ENCODE measurements at regions not wholly inside any gene's neighbourhood (a gene's known extent, or its start where the extent isn't known, plus 50 kb on each side); places are given as distances from the start of the nearest gene placed in this dataset.

- CTCF ChIA-PET: no interaction called here
- POLR2A ChIA-PET (ENCODE audit: unreplicated experiment): no interaction called here
- dilution Hi-C loops (cut with HindIII; ENCODE audit: low sequenced_read_pairs, unreplicated experiment): no loop called here
These were observed 399.1 kb upstream of the SPRY2 start for GRCh38 chr13:80740071-80740470.

More at GRCh38 chr13:80740071-80740470, 399.1 kb upstream of the SPRY2 start:
- in situ Hi-C loops (cut with MboI; ENCODE audit: low sequenced_read_pairs): no loop called here
- H3K14ac ChIP-seq (replicated peaks; ENCODE audit: low read depth, low read length): no peak overlapping the region
- no peak overlapping the region for H3K27ac ChIP-seq (ENCODE audit: insufficient read depth, low read length)
- TF ChIP-seq, protein P1, sequence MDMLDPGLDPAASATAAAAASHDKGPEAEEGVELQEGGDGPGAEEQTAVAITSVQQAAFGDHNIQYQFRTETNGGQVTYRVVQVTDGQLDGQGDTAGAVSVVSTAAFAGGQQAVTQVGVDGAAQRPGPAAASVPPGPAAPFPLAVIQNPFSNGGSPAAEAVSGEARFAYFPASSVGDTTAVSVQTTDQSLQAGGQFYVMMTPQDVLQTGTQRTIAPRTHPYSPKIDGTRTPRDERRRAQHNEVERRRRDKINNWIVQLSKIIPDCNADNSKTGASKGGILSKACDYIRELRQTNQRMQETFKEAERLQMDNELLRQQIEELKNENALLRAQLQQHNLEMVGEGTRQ (IDR thresholded peaks at IDR 0.05; ENCODE audit: low read depth, low read length): no peak
- TF ChIP-seq MAZ (IDR thresholded peaks at IDR 0.05; ENCODE audit: borderline replicate concordance, low read depth, low read length) (no peak), NFE2L2 (IDR thresholded peaks at IDR 0.05; ENCODE audit: low read depth, low read length) (no peak), CEBPB (IDR thresholded peaks at IDR 0.05; ENCODE audit: low read depth, low read length) (no peak), CHD1 (IDR thresholded peaks at IDR 0.05; ENCODE audit: low read depth, low read length) (no peak), RFX5 (IDR thresholded peaks at IDR 0.05; ENCODE audit: low read depth, low read length) (no peak), MXI1 (IDR thresholded peaks at IDR 0.05; ENCODE audit: borderline replicate concordance, low read depth, low read length) (no peak), BHLHE40 (IDR thresholded peaks at IDR 0.05; ENCODE audit: low read depth, low read length) (no peak), CTCF (conservative IDR thresholded peaks at IDR 0.05; ENCODE audit: low read depth, low read length) (no peak), RAD21 (IDR thresholded peaks at IDR 0.05; ENCODE audit: low read length) (no peak), FOS (IDR thresholded peaks at IDR 0.05; ENCODE audit: low read depth, low read length) (no peak), MAFK (IDR thresholded peaks at IDR 0.05; ENCODE audit: low read depth, low read length) (no peak), SMC3 (IDR thresholded peaks at IDR 0.05; ENCODE audit: low read depth, low read length) (no peak), POLR2A (IDR thresholded peaks at IDR 0.05; ENCODE audit: low read depth, low read length) (no peak), RCOR1 (IDR thresholded peaks at IDR 0.05; ENCODE audit: insufficient replicate concordance, low read length) (no peak), ELK1 (IDR thresholded peaks at IDR 0.05; ENCODE audit: borderline replicate concordance, low read depth, low read length) (no peak)
- H3K23ac ChIP-seq (ENCODE audit: low read depth, low read length): no peak overlapping the region
- no peaks in the 10 kb centered on the region for H3K36me3 ChIP-seq (ENCODE audit: control insufficient read depth, insufficient read depth, low read length)
- no peak overlapping the region for H2BK15ac ChIP-seq (ENCODE audit: low read depth, low read length)
- H3K4me2 ChIP-seq (ENCODE audit: low read depth, low read length): no peak overlapping the region
- no peak overlapping the region for H3K9ac ChIP-seq (ENCODE audit: low read depth, low read length)
- no peak overlapping the region for H4K91ac ChIP-seq (ENCODE audit: insufficient read depth, low read depth, low read length)
- no peak for DNase-seq
- H2BK20ac ChIP-seq (ENCODE audit: low read depth, low read length): no peak overlapping the region
- no peak overlapping the region for H4K8ac ChIP-seq (ENCODE audit: low read depth in 2 of 2, low read length in 2 of 2)
- no peak overlapping the region for H3K4ac ChIP-seq (ENCODE audit: low read depth, low read length)
- H3K56ac ChIP-seq (ENCODE audit: extremely low read depth, insufficient read depth, low read length): no peak overlapping the region
- H2AK5ac ChIP-seq (ENCODE audit: low read depth, low read length): no peak overlapping the region
- no peak overlapping the region for H2AK9ac ChIP-seq (replicated peaks; ENCODE audit: low read depth, low read length, poor library complexity)
- no peak for ATAC-seq (ENCODE audit: low read depth)
- intact Hi-C loops (cut with micrococcal nuclease): no loop called here
- H3K4me1 ChIP-seq (ENCODE audit: control insufficient read depth, insufficient read depth, low read length): no peaks in the 10 kb centered on the region
- no peak overlapping the region for H2BK120ac ChIP-seq (ENCODE audit: low read depth, low read length)
- H3K79me1 ChIP-seq (ENCODE audit: low read depth in 1 of 2, low read length in 2 of 2): no peaks in the 10 kb centered on the region
- no CpG with 5 or more reads among the region's 2 CpGs for whole genome bisulfite sequencing, 2 experiments (ENCODE audit: extremely low coverage in 2 of 2, insufficient read length in 1 of 2)
- H4K5ac ChIP-seq (ENCODE audit: low read depth, low read length): no peak overlapping the region
- H3K18ac ChIP-seq (ENCODE audit: low read depth, low read length): no peak overlapping the region
- H3K27me3 ChIP-seq (ENCODE audit: control insufficient read depth, insufficient read depth, low read length): no peaks in the 10 kb centered on the region
- BruUV-seq (replicated peaks): no TSS peak
- H3K9me1 ChIP-seq (ENCODE audit: insufficient read depth, low read length): no peaks in the 10 kb centered on the region
- H4K20me1 ChIP-seq (ENCODE audit: insufficient read depth, low read length): no peaks in the 10 kb centered on the region
- H2AFZ ChIP-seq (replicated peaks; ENCODE audit: low read length, poor library complexity): no peak overlapping the region
- H3K9me3 ChIP-seq (ENCODE audit: control insufficient read depth, insufficient read depth, low read length): peaks cover 3% of the 10 kb centered on the region; the same call in 1 of the 2 replicates
- H3K4me3 ChIP-seq (ENCODE audit: insufficient read depth, low read depth, low read length): no peak overlapping the region
- H2BK5ac ChIP-seq (ENCODE audit: low read depth, low read length, poor library complexity, severe bottlenecking): no peak overlapping the region

Measured in IMR-90 (cell line).